ENCODE measurements at regions not wholly inside any gene's neighbourhood (a gene's known extent, or its start where the extent isn't known, plus 50 kb on each side); places are given as distances from the start of the nearest gene placed in this dataset.

DNA sequence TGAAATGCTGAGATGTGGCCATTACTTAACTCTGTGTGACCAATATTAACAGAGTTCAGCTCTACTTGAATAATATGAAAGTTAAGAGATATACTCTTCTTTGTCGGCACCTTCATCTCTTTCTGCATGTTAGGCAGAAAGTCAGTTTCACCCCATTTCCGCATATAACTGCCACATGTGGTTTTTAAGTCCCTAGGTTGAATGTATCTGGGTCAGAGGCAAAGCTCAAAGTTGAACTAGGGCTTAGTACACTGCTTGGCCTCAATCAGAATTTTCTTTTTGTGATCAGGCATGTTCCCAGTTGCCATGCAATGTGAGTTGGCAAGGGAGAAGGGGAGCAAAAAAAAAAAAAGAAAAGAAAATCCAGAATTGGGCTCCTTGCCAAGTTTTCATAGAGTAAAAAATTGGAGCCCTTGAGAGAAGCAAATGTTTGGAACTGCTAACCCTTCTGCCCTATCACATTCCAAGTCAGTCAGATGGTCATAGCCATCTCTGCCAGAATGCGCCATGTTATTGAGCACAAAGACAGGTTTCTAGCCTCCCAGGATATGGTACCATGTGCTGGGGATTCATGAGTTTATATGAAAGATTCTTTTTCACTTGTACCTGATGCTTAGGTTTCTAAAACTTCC is 251.2 kb upstream of the RORB start:
- no peak overlapping the region for H3K4me3 ChIP-seq (ENCODE audit: low read depth, low read length)
- H3K27ac ChIP-seq (ENCODE audit: low read depth, low read length) = no peak overlapping the region
- no peaks in the 10 kb centered on the region for H3K27me3 ChIP-seq (ENCODE audit: control insufficient read depth, insufficient read depth, low read length)
- H3K36me3 ChIP-seq (ENCODE audit: control insufficient read depth, insufficient read depth, low read length) = no peaks in the 10 kb centered on the region
- no peak overlapping the region for H3K9ac ChIP-seq (ENCODE audit: low read length)
- no peaks in the 10 kb centered on the region for H3K4me1 ChIP-seq (ENCODE audit: control insufficient read depth, insufficient read depth, low read length)
- H3K9me3 ChIP-seq (ENCODE audit: control insufficient read depth, insufficient read depth, low read depth, low read length) = peaks cover 3% of the 10 kb centered on the region; the same call in 1 of the 2 replicates

- Histone ChIP-seq H3K36me3 (ENCODE audit: control insufficient read depth, insufficient read depth, low read length) (no peaks in the 10 kb centered on the region), H3K4me3 (ENCODE audit: low read depth, low read length) (no peak overlapping the region), H3K9ac (ENCODE audit: low read length) (no peak overlapping the region), H3K27me3 (ENCODE audit: control insufficient read depth, insufficient read depth, low read length) (no peaks in the 10 kb centered on the region), H3K9me3 (ENCODE audit: control insufficient read depth, insufficient read depth, low read depth, low read length) (no peaks in the 10 kb centered on the region), H3K4me1 (ENCODE audit: control insufficient read depth, insufficient read depth, low read length) (no peaks in the 10 kb centered on the region), H3K27ac (ENCODE audit: low read depth, low read length) (no peak overlapping the region)
Measured at GRCh38 chr9:74255489-74255984, 241.6 kb upstream of the RORB start.

DNA sequence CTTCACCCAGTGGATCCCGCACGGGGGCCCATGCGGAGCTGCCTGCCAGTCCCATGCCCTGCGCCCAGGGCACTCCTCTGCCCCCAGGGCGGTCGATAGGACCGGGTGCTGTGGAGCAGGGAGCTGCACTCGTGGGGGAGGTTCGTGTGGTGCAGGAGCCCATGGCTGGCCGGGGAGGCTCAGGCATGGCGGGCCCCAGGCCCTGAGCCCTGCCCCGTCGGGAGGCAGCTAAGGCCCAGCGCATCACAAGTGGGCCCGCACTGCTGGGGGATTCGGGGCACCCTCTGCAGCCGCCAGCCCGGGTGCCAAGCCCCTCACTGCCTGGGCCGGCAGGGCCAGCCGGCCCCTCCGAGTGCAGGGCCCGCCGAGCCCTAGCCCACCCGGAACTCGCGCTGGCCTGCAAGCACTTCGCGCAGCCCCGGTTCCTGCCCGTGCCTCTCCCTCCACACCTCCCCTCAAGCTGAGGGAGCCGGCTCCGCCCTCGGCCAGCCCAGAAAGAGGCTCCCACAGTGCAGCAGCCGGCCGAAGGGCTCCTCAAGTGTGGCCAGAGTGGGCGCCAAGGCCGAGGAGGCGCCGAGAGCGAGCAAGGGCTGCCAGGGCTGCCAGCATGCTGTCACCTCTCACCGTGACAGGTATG is 221.1 kb upstream of the RORB start:
- Histone ChIP-seq H3K27ac (ENCODE audit: low read depth, low read length) (no peak overlapping the region), H3K4me3 (ENCODE audit: low read depth, low read length) (no peak overlapping the region), H3K9ac (ENCODE audit: low read length) (no peak overlapping the region), H3K4me1 (ENCODE audit: control insufficient read depth, insufficient read depth, low read length) (no peaks in the 10 kb centered on the region), H3K9me3 (ENCODE audit: control insufficient read depth, insufficient read depth, low read depth, low read length) (peaks cover 6% of the 10 kb centered on the region; the same call in 1 of the 2 replicates), H3K36me3 (ENCODE audit: control insufficient read depth, insufficient read depth, low read length) (no peaks in the 10 kb centered on the region), H3K27me3 (ENCODE audit: control insufficient read depth, insufficient read depth, low read length) (no peaks in the 10 kb centered on the region)

DNA sequence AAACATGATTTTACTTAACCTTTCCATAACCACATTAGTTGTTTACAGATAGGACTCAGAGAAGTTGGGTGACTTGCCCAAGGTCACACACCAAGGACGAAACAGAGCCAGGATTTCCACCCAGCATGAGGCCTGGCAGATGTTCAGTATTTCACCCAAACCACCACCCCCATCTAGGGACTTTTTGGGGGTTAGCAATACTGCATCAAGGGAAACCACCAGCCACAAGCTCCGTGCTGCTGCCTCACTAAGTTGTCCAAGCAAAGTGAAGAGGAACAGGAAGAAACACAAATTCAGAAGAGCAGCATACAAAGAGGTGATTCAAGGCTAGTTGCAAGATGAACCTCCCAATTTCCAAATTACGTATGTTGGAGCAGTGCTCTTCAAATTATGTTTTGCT is 219.6 kb upstream of the RORB start:
- peaks cover 6% of the 10 kb centered on the region; the same call in 1 of the 2 replicates for H3K9me3 ChIP-seq (ENCODE audit: control insufficient read depth, insufficient read depth, low read depth, low read length)
- H3K27me3 ChIP-seq (ENCODE audit: control insufficient read depth, insufficient read depth, low read length) = no peaks in the 10 kb centered on the region
- no peaks in the 10 kb centered on the region for H3K36me3 ChIP-seq (ENCODE audit: control insufficient read depth, insufficient read depth, low read length)
- H3K4me1 ChIP-seq (ENCODE audit: control insufficient read depth, insufficient read depth, low read length) = no peaks in the 10 kb centered on the region
- H3K4me3 ChIP-seq (ENCODE audit: low read depth, low read length) = no peak overlapping the region
- H3K27ac ChIP-seq (ENCODE audit: low read depth, low read length) = no peak overlapping the region
- H3K9ac ChIP-seq (ENCODE audit: low read length) = no peak overlapping the region

GRCh38 chr9:74281674-74282073 is 215.5 kb upstream of the RORB start:
- H3K4me1 ChIP-seq (ENCODE audit: control insufficient read depth, insufficient read depth, low read length) = peaks cover 3% of the 10 kb centered on the region
- H3K36me3 ChIP-seq (ENCODE audit: control insufficient read depth, insufficient read depth, low read length) = no peaks in the 10 kb centered on the region
- H3K27me3 ChIP-seq (ENCODE audit: control insufficient read depth, insufficient read depth, low read length) = no peaks in the 10 kb centered on the region
- no peak overlapping the region for H3K4me3 ChIP-seq (ENCODE audit: low read depth, low read length)
- H3K9me3 ChIP-seq (ENCODE audit: control insufficient read depth, insufficient read depth, low read depth, low read length) = no peaks in the 10 kb centered on the region
- H3K9ac ChIP-seq (ENCODE audit: low read length) = no peak overlapping the region
- no peak overlapping the region for H3K27ac ChIP-seq (ENCODE audit: low read depth, low read length)

DNA sequence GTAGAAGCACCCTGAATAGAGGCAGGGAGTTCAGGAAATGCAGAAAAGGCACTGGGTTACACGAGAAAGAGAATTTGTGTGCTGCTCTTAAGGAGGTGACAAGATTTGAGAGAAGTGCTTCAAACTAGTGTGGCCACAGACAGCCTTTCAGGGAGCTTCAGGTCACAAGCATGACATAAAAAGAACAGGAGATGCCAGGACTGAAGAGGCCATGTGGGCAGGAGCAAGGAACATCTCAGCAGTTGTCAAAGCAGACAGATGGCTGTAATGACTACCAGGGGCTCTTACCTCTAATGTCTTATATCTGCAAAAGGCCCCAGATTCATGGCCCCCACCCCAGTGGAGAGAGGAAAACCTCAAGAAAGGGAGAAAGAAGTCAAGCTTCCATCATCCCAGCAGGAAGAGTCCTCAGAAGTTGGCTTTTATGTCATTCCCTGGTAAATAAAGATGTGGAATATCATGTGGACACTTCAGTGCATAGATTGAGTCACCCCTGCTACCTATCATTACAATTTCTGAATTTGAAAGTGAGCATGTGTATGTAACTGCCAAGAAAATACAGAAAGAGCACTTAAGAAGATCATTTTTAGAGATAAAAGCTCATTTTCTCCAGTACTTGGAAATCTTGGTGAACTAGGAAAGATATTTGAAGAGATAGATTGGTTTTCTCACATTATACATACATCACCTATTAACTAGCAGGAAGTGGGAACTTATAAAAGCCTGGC is 214.4 kb upstream of the RORB start:
- no peak overlapping the region for H3K4me3 ChIP-seq (ENCODE audit: low read depth, low read length)
- H3K36me3 ChIP-seq (ENCODE audit: control insufficient read depth, insufficient read depth, low read length) = no peaks in the 10 kb centered on the region
- H3K9me3 ChIP-seq (ENCODE audit: control insufficient read depth, insufficient read depth, low read depth, low read length) = no peaks in the 10 kb centered on the region
- H3K27ac ChIP-seq (ENCODE audit: low read depth, low read length) = no peak overlapping the region
- no peak overlapping the region for H3K9ac ChIP-seq (ENCODE audit: low read length)
- peaks cover 3% of the 10 kb centered on the region for H3K4me1 ChIP-seq (ENCODE audit: control insufficient read depth, insufficient read depth, low read length)
- H3K27me3 ChIP-seq (ENCODE audit: control insufficient read depth, insufficient read depth, low read length) = no peaks in the 10 kb centered on the region

DNA sequence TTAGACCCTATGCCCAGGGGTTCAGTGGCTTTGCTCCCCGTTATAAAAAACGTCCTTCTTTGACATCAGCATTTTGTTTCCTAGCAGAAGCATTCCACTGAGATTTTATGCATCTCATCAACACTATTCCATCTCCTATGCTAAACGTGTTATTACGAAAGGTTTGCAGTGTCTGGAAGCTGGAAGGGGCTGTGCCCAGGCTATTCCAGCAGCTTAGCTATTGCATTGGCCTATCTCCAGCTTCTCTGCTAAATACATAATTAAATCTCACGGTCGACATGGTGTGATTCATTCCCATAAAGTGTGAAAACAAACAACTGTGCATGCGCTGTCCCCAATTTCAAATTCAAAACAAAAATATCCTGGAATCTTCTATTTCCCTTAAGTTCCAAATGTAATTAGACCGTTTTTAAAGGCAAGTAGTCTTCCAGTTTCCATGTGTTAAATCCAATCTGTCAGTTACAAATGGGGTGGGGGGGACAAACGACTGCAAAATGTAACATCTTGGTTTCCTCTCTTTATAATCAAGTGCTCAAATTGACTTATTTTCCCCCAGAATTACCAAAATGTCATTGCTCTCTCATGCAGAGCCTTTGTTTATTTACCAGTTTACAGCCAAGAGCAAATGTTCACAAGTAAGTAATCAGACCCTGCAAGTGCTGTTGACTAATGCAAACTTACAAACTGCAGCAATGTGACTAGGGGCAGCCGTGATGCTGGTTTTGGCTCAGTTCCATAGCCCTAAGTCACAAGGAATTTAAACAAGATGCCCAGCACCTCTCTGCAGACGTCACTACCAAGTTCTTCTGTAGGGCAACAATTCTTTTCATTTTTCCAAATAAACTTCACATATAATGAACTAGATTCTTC is 212.3 kb upstream of the RORB start:
- Histone ChIP-seq H3K9me3 (ENCODE audit: control insufficient read depth, insufficient read depth, low read depth, low read length) (no peaks in the 10 kb centered on the region), H3K4me3 (ENCODE audit: low read depth, low read length) (no peak overlapping the region), H3K4me1 (ENCODE audit: control insufficient read depth, insufficient read depth, low read length) (peaks cover 3% of the 10 kb centered on the region), H3K36me3 (ENCODE audit: control insufficient read depth, insufficient read depth, low read length) (no peaks in the 10 kb centered on the region), H3K27me3 (ENCODE audit: control insufficient read depth, insufficient read depth, low read length) (no peaks in the 10 kb centered on the region), H3K27ac (ENCODE audit: low read depth, low read length) (no peak overlapping the region), H3K9ac (ENCODE audit: low read length) (no peak overlapping the region)

DNA sequence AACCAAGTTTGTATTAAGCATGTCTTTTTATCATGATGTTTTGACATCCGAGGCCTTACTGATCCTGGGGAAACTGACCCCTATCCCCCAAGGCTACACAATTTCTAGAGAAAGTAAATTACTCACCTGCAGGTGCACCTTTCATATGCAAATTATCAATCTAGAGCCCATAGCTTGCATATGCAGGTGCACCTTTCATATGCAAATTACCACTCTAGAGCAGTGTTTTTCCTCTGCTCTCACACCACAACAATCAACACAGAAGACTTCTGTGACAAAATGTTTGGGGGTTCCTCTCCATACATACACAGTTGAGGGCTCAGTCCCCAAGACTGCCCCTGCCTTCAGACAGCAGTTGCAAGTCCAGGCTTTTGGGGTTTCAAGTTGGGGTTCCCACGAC is 203.7 kb upstream of the RORB start:
- H3K9me3 ChIP-seq (ENCODE audit: control insufficient read depth, insufficient read depth, low read depth, low read length) = no peaks in the 10 kb centered on the region
- no peaks in the 10 kb centered on the region for H3K36me3 ChIP-seq (ENCODE audit: control insufficient read depth, insufficient read depth, low read length)
- H3K9ac ChIP-seq (ENCODE audit: low read length) = no peak overlapping the region
- no peaks in the 10 kb centered on the region for H3K27me3 ChIP-seq (ENCODE audit: control insufficient read depth, insufficient read depth, low read length)
- H3K4me1 ChIP-seq (ENCODE audit: control insufficient read depth, insufficient read depth, low read length) = peaks cover 12% of the 10 kb centered on the region; the same call in 1 of the 2 replicates
- no peak overlapping the region for H3K4me3 ChIP-seq (ENCODE audit: low read depth, low read length)
- peak overlapping the region; percentile 64; the same call in 1 of the 2 replicates for H3K27ac ChIP-seq (ENCODE audit: low read depth, low read length)

GRCh38 chr9:74303945-74304344 is 193.2 kb upstream of the RORB start:
- Histone ChIP-seq H3K4me3 (ENCODE audit: low read depth, low read length) (no peak overlapping the region), H3K36me3 (ENCODE audit: control insufficient read depth, insufficient read depth, low read length) (no peaks in the 10 kb centered on the region), H3K27ac (ENCODE audit: low read depth, low read length) (peak overlapping the region; percentile 19; the same call in 1 of the 2 replicates), H3K27me3 (ENCODE audit: control insufficient read depth, insufficient read depth, low read length) (no peaks in the 10 kb centered on the region), H3K4me1 (ENCODE audit: control insufficient read depth, insufficient read depth, low read length) (peaks cover 27% of the 10 kb centered on the region), H3K9me3 (ENCODE audit: control insufficient read depth, insufficient read depth, low read depth, low read length) (no peaks in the 10 kb centered on the region), H3K9ac (ENCODE audit: low read length) (no peak overlapping the region)

DNA sequence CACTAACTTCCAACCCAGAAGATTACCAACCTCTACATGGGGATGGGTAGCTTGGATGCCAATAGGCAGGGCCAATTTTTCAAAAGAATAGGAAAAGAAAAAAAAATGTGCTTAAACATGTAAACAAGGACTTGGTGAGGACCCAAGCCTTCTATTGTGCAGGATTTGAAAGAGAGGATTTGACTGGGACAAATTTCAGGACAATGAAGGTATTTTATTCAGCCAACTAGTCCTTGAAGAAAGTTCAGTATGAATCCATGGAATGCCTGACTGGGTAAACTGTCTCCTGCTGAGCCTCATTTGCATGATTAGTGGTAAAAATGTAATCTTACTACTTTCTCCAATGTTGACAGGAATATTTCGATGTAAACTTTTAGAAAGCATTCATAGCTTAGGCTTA is 192.5 kb upstream of the RORB start:
- H3K9me3 ChIP-seq (ENCODE audit: control insufficient read depth, insufficient read depth, low read depth, low read length) = no peaks in the 10 kb centered on the region
- no peaks in the 10 kb centered on the region for H3K36me3 ChIP-seq (ENCODE audit: control insufficient read depth, insufficient read depth, low read length)
- H3K27ac ChIP-seq (ENCODE audit: low read depth, low read length) = no peak overlapping the region
- peaks cover 27% of the 10 kb centered on the region for H3K4me1 ChIP-seq (ENCODE audit: control insufficient read depth, insufficient read depth, low read length)
- no peak overlapping the region for H3K9ac ChIP-seq (ENCODE audit: low read length)
- H3K27me3 ChIP-seq (ENCODE audit: control insufficient read depth, insufficient read depth, low read length) = no peaks in the 10 kb centered on the region
- no peak overlapping the region for H3K4me3 ChIP-seq (ENCODE audit: low read depth, low read length)

Measured in HUES6 (cell line).